ENCODE measurements at regions not wholly inside any gene's neighbourhood (a gene's known extent, or its start where the extent isn't known, plus 50 kb on each side); places are given as distances from the start of the nearest gene placed in this dataset.

- TF ChIP-seq, protein P1, sequence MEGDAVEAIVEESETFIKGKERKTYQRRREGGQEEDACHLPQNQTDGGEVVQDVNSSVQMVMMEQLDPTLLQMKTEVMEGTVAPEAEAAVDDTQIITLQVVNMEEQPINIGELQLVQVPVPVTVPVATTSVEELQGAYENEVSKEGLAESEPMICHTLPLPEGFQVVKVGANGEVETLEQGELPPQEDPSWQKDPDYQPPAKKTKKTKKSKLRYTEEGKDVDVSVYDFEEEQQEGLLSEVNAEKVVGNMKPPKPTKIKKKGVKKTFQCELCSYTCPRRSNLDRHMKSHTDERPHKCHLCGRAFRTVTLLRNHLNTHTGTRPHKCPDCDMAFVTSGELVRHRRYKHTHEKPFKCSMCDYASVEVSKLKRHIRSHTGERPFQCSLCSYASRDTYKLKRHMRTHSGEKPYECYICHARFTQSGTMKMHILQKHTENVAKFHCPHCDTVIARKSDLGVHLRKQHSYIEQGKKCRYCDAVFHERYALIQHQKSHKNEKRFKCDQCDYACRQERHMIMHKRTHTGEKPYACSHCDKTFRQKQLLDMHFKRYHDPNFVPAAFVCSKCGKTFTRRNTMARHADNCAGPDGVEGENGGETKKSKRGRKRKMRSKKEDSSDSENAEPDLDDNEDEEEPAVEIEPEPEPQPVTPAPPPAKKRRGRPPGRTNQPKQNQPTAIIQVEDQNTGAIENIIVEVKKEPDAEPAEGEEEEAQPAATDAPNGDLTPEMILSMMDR (optimal IDR thresholded peaks at IDR 0.05 in 1 of 3, IDR thresholded peaks at IDR 0.05 in 1 of 3, conservative IDR thresholded peaks at IDR 0.05 in 1 of 3; ENCODE audit: extremely low read depth in 1 of 3, insufficient read depth in 2 of 3, low read length in 3 of 3): no peak
- TF ChIP-seq EZH2 (IDR thresholded peaks at IDR 0.05; ENCODE audit: low read length): no peak
Measured at GRCh38 chr16:62568926-62569325, 532.7 kb upstream of the CDH8 start.

All from keratinocyte (primary cell).